GM21717 (cell line): ENCODE measurements at regions not wholly inside any gene's neighbourhood (a gene's known extent, or its start where the extent isn't known, plus 50 kb on each side); places are given as distances from the start of the nearest gene placed in this dataset.
"Not testable (repeated sequence)": the region's sequence is repeated elsewhere in the genome, so short reads cannot be mapped to it uniquely, and the experiment has no call there.

Experiments
- ATAC-seq: cut with Tn5 transposase; IDR thresholded peaks from one replicate; pipeline ENCODE4 v1.9.1; 2021; ENCODE audit warnings: mild to moderate bottlenecking, moderate library complexity; ENCODE audit not compliant: unreplicated experiment

GRCh38 chr10:35889971-35890675 is 248.0 kb upstream of the FZD8 start:
- ATAC-seq = no peak

DNA sequence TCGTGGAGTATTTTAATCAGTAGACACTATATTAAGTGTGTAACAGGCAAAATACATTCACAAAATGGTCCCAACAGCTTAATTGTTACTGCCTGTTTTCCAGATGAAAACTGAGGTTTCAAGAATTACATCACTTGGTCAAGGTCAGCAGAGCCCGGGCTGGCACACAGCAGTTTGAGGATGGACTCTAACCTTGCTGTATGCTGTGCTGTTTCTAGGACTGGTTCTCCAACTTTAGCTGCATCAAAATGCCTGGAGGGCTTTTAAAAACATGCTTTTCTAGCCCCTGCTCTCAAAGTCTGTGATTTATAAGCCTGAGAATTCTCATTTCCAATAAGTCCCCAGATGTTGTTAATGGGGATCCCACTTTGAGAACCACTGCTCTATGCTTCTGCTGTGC is 247.1 kb upstream of the FZD8 start:
- ATAC-seq = no peak

DNA sequence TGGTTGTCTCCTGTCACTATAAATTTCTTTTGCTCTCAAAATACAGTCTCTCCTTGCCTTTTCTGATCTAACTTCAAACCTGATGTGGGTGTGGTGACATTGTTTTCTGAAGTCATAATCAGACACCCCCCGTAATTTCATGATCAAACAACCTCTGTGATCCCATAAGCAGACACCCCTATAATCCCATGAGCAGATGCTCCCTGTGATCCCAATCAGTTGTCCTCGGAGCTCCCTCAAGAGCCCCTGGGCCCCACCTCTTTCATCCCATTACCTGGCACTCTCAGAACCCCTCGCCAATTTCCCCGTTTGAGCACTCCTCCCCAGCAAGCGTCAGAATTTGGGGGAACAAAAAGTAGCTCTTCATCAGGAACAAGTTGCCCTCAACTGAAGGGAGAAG is 246.3 kb upstream of the FZD8 start:
- no peak for ATAC-seq

GRCh38 chr10:35887685-35888084 is 245.6 kb upstream of the FZD8 start:
- ATAC-seq = no peak

DNA sequence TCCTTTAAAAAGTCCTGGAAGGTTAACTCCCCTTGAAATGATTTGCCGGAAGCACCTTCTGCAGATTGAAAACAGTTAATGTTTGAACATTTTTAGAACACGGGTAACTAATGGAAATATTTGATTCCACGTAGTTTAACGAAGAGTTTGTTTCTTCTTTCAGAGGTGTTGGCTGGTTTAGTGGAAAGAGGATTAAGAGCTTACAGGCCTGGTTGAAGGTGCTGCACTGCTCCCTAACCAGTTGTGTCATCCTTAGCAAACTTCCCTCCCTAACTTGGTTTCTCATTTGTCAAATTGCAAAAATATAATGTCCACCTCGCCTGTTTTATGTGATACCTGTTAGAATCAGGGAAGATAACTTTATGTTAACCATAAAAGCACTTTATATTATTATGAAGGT is 243.0 kb upstream of the FZD8 start:
- ATAC-seq = no peak

DNA sequence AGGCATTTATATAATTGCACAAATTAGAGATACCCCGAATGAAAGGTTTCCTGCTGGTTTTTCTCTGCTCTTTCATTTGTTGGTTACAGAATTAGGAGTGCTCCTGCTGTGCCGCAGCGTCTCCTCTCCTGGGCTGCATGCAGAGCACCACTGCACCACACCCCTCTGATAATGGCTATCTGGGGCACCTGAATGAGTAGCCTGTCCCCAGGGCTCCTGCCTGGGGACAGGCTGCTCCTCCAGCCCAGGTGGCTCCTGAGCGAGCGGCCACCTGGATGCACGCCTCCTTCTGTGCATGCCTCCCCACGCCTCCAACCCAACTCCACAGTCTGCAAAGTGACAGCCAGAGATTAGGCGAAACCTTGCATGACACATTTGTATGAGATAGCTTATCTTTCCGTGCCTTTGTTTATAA is 242.6 kb upstream of the FZD8 start:
- ATAC-seq = no peak

GRCh38 chr10:35882422-35883150 is 240.5 kb upstream of the FZD8 start:
- ATAC-seq = no peak

- ATAC-seq = no peak
Measured at GRCh38 chr10:35881320-35881719, 239.2 kb upstream of the FZD8 start.

GRCh38 chr10:35876248-35876647 is 234.2 kb upstream of the FZD8 start:
- ATAC-seq = no peak

DNA sequence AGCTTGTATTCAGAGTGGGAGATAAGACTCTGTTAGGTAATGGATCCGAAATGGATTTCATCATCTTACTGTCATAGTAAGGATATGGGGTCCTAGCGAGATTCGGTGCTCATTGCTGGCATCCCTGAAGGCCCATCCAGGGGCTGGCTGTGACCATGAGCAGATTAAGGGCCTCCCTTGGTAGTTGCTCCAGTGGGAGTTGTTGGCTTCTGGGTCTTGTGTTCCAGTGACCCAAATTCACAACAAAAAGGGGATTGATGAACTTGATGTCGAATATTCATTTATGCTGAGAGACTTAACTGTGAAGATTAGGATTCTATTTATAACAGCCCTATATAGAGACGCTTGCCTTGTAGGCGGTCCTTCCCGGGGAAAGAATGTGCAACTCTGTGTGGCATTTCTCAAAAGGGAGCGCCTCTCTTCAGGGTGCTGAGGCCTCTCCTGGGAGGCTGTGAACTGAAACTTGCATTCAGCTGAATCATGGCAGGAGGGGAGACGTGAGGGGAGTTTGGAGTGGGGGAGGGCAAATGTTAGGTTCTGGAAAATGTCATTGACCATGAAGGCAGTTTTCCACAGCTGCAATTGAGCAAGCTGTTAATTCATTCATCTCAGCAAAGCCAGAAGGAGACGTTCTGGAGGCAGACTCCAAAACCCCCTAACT is 233.1 kb upstream of the FZD8 start:
- ATAC-seq = no peak

DNA sequence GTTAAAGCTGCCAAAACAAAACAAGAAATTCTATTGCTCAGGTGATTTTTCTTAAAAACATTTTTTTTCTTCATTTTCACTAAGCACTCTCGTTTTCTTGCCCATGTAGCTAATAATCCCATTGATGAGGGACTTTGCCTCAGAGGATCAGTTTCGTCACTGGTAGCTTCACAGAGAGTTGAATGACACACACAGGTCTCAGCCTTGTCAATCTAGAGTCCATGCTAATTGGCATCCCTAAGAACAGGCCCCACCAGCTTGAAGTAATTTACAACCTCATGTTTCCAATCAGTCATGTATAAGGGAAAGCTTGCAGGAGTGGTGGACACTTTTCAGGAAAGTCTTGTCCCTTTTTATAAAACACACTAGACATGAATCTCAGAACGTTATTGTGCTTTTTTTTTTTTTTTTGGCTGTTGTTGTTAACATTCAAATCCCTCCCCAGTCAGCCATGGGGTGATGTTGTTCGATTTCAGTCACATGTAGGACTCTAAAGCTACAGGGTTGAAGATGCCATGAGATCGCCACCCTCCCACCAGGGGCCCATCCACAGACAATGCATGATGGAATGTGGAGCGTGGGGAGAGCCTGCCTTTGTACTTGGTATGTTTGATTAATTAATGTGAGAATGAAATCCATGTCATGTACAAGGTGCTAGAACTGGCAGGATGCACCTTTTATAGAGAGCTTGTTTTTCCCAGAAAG is 232.4 kb upstream of the FZD8 start:
- no peak for ATAC-seq

GRCh38 chr10:35872671-35873070 is 230.6 kb upstream of the FZD8 start:
- no peak for ATAC-seq

- ATAC-seq = no peak
Measured at GRCh38 chr10:35870665-35871310, 228.7 kb upstream of the FZD8 start.

GRCh38 chr10:35858676-35859283 is 216.7 kb upstream of the FZD8 start:
- not testable (repeated sequence) for ATAC-seq

DNA sequence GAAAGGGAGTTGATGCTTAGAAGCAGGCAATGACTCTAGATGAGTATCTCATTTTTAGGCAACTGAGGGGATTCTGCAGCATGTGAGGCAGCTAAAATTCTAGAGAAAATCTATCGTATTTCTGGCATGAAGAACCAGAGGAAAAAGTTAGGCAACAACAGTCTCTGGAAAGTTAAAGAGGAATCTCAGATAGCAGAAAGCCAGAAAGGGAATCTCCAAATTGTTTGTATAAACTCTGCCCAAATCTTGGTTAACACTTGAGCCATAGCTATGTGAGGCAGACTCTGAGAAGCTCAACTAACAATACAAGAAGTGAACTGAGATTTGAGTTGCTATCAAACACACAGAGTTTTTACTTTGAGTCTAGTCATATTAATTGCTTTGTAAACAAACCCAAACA is 215.8 kb upstream of the FZD8 start:
- no peak for ATAC-seq

GRCh38 chr10:35855155-35855947 is 213.3 kb upstream of the FZD8 start:
- no peak for ATAC-seq

- no peak for ATAC-seq
Measured at GRCh38 chr10:35854661-35855060, 212.6 kb upstream of the FZD8 start.

DNA sequence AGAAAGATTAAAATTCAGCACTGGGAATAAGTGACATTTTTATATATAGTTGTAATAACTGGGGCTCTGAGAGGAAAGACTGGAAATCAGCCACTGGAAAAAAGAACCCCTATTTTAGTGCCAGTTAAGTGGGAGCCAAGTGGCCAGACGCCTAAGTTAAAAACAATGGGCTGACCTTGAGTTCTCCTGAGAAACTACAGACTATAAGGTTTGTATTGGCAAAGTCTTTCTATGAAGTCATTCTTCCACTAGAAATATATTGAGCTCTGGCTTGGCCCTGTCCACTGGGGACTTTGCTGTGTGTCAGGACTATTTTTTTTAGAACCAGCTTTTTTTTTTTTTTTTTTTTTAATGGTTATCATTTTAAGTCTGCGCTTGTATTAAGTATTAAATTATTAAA is 210.6 kb upstream of the FZD8 start:
- ATAC-seq = no peak

- ATAC-seq = no peak
Measured at GRCh38 chr10:35848412-35848811, 206.3 kb upstream of the FZD8 start.

- ATAC-seq = no peak
Measured at GRCh38 chr10:35844686-35845085, 202.6 kb upstream of the FZD8 start.
